Superior temporal gyrus (tissue), 1 donor: ENCODE measurements at regions not wholly inside any gene's neighbourhood (a gene's known extent, or its start where the extent isn't known, plus 50 kb on each side); places are given as distances from the start of the nearest gene placed in this dataset.
A peak's percentile ranks its signal among the peaks of the same experiment; 100 is the strongest.

Experiments
- DNase-seq: peaks from one replicate; pipeline ENCODE4 v3.0.0-alpha.2; 2016; ENCODE audit errors: extremely low spot score

DNA sequence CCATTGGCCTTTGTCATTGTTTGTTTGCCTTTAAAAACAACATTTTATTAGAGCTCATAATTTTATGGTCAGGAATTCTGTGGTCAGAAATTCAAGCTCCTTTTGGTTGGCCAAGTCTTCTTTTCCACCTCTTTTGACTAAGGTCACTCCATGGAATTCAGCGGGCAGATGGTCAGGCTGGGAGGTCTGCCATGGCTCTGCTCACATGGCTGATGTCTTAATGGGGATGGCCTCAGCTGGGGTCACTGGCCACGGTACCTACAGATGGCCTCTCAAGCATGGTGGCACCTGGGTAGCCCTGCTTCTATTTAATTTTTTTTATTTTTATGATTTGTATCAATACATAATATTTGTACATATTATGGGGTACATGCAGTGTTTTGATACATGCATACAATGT, 360.8 kb upstream of the MCTP2 start:
- no peak for DNase-seq

DNA sequence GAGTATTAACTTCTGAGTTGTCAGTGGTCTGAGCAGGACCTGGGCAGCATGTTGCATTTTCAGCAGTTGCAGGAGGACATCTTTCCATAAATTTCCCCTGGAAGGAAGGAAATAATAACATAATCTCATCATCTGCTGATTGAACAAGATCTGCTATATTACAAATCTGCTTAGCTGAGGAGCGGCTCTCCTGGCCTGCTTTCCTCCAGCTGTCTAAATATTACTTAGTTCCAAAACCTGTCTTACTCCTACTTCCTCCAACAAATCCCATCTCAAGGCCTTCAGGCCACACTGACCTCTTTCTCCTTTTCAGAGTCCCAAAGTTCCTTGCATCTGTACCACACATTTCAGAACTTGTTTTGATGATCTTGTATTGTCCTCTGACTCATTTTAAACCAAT, 364.4 kb upstream of the MCTP2 start:
- no peak for DNase-seq

DNA sequence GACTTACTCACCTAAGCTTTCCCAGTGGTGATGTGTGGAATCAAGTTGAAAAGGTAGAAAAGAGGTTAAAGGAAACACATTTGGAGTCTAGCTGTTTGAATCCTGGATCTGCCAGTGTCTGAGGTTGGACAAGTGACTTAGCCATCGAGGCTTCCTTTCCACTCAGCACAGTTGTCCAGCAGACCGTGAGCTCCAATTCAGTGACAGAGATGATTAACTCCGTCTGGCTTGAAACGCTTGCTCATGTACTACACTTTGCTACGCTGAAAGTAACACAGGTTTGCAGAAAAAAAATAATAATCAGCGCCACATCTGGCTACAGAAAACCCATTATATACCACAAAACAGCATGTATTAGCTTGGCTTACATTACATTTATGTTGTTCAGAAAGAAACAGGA, 364.9 kb upstream of the MCTP2 start:
- DNase-seq = no peak

DNA sequence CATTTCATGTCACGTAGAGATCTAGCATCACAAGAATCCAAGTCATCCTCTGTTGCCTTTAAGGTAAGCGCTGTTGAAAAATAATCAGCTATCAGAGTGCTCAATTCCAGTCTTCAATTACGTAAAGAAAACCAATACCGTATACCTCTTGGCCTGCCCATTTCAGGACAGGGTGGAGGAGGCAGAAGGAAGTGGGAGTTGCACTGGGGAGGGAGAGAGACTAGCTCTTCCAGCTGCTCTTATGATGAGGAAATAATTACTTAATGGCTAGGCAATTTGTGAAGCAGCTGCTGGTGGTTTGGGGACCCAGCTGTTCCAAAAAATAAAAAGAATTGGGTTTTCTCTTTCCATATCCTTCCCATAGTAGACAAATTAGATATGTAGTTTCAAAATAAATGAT, 365.8 kb upstream of the MCTP2 start:
- no peak for DNase-seq

DNA sequence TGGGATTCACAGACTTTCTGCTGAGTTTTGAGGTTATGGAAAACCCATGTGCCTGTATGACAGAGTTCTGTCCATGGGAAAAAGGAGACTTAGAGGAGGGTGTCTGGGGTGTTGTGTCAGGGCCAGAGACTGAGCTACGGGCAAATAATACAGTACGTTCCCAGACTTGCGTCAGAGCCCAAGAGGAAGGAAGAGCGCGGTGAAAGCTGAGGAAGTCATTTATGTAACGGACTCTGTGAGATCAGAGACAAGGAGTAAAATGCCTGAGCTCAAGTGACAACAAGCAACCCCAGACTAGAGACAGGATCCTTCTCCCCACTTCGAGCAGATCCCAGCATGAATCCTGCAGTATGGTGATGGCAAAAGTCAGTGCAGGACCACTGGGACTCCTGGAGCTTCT, 368.6 kb upstream of the MCTP2 start:
- DNase-seq = no peak

DNA sequence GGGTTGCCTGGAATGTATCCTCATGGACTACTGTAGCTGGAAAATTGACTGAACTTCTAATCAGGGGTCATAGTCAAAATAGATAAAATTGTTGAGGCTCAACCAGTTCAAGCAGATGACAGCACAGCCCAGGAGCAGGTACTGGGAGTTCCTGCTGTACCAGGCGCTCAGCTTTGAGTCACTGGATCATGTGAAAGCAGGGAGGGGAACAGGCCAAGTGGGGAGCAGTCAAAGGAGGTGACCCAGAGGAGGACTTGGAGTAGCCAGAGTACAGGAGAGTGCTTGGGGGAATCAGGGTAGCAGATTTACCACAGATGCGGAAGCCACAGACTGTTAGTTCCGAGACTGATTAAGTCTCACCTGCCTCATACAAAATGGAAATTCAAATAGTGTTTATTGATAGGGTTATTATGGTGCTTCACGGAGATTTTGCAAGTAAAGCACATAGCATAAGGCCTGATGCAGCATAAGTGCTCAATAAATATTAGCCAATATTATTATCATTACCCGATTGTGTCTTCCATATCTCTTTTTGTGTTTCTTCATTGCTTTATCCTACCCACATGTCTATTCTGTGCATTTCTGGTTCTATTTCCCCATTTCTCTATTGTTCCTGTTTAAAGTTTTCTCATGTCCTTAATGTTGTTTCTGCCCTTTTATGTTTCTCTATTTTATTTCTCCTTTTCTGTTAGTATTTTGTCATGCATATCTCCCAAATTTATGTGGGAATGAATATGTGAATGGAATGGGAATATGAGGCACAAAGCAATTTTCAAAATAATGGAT, 369.2 kb upstream of the MCTP2 start:
- no peak for DNase-seq

DNA sequence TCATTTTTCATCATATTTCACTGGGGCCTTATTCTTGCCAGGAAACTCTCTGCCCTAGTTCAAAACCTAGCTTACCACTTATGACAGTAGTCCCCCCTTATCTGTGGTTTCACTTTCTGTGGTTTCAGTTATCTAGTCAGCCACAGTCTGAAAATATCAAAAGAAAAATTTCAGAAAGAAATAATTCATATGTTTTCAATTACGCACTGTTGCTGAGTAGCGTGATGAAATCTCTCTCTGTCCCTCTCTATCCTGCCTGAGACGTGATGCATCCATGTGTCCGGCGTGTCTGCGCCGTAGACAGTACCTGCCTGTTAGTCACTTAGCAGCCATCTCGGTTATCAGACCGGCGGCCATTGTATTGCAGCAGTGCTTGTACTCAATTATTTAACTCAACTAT, 369.9 kb upstream of the MCTP2 start:
- DNase-seq = no peak

DNA sequence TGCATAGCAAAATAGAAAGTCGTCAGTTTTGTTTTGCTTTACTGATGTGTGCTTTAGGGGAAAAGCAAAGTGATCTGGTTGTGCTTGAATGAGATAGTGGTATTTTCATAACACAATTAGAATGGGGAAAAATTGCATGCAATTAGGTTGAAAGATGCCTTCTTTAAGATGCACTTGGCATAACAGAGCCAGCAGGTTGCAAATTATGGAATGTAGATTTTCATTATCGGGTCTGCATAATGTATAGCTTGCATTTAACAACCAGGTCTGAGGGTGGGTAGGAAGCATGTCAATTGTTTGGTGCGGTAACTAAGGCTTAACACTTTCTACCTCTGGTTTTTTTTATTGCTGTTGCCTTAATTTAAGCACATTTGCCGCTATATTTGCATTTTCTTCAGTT, 370.7 kb upstream of the MCTP2 start:
- no peak for DNase-seq

DNA sequence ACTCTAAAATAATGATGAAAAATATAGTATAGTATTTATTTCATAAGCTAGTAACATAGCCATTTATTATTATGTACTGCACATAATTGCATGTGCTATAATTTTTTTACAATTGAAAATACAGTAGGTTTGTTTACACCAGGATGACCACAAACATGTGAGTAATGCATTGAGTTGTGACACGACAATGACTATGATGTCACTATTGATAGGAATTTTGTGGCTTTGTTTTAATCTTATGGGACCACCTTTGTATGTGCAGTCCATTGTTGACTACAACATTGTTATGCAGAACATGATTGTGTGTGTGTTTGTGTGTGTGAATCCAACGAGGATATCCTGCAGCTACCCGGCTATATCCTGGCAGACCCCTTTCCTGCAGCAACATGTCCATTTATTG, 372.2 kb upstream of the MCTP2 start:
- DNase-seq = no peak

DNA sequence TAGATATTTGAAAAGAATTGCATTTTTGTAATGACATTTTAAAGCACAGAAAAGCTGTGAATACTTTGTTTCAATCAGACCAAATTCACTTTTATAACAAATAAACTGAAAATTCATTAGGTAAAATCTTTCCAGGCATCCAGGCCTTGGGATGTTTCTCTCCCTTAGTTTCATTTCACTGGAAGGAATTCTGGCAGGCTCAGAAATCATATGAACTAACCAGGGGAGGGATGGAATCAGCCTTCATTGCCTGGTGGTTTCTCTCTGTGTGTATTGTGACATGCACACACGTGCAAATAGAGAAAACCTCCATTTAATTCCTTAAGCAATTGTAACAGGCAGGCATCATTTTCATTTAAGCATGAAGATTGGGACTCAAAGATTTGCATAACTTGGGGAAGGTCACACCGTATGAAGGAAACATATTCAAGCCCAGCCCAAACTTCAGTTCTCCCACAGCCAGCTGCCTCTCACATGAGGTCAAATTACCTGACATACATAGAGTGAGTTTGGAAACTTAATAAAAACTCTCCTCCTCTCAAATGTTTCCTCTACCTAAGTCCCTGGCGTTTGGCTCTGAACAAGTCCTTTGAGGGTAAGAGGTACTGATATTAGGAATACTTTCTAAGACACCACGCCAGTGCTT, 376.1 kb upstream of the MCTP2 start:
- DNase-seq = no peak

DNA sequence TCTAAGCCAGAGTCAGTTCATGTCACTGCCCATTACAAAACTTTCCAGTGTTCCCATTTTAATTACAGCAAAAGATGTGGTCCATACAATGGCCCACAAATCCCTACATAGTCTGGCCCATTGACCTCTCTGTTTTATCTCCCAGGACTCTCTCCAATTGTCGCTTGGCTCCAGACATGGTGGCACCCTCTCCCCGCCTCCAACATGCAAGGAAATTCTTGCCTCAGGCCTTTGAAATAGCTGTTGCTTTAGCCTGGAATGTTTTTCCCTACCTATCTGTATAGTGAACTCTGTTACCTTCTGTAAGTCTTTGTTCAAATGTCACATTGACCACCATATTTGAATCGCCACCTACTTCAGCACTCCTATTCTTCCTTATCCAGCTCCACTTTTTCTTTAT, 377.3 kb upstream of the MCTP2 start:
- DNase-seq = no peak

DNA sequence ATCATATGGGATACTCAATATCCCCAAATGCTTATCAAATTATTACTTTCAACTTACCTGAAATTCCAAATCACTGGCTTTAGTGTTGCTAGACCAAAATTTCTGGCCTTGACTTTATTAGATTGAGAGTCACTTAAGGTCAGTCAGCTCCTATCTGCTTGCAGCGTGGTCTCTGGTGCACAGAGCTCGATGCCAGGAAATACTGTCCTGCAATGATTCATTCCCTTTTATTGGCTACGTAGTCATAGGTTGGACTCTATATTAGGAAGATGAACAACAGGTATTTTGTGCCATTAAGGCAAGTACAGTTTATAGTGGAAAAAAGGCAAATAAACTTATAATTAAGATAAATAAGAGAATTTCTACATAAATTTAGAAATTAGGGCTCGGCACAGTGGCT, 378.6 kb upstream of the MCTP2 start:
- DNase-seq = no peak

DNA sequence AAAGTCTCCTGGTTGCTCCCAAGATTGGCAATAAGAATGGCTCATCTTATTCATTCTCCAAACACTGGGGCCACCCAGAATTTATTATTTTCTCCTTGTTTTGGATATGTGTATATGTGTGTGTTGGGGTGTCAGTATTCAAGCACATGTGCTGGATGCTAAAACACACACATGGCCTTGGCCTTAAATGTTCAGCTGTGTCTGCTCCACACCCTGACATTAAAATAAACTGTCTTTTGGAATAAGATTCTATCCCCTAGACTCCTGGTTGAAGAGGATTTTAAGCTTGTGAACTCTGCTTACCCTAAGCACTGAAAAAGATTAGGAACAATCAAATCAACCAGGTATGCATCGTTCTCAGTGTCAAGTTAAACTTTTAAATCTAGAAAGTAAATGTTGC, 382.9 kb upstream of the MCTP2 start:
- DNase-seq = no peak

DNA sequence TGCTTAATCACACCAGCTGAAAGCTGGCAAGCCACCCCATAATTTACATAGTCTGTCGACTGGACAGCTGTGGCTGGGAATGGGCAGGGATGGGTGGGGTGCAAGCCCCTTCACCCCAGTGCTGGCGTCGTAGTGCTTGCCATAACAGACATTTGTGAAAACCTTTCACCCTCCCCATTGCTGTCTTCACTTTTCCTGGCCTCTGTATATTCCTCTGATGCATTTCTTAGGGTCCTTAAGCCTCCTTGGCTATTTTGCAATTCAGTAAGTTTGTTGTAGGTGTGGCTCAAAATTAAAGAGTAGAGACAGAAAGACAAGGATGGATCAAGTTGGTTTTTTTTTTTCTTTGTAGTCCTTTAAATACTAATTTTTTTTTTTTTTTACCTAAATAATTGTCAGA, 383.3 kb upstream of the MCTP2 start:
- no peak for DNase-seq

DNA sequence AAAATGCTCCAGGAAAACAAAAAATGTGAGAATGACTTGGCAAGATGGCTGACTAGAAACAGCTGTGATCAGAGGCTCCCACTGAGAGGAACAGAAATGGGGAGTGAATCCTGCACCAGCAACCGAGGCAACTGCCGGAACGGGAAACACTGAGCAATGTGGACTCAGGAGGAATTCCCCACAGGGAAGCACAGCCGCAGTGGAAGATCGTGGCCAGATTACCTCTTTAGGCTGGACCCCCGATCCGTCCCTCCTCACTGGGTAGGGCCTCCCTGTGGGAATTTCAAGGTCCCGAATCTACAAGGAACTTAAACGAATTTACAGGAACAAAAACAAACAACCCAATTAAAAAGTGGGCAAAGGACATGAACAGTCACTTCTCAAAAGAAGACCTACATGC, 385.2 kb upstream of the MCTP2 start:
- no peak for DNase-seq

DNA sequence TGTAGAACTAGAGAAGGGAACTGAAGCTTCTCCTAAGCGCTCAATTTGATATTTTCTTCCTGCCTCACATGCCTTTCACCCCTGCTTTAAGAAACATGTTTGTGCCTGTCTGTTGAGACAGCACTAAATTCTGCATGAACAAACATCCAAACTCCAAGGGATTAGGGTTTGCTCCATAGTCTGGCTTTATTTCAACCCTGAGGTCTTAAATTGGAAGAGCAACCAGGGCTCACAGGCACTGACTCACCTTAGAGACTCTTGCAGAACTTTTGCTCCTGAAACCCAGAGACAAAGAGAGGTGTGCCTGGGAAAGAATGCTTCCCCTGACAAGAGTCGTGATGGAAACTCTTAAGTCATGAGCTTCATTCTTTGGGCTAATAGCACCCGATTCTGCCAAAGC, 393.9 kb upstream of the MCTP2 start:
- DNase-seq = no peak

DNA sequence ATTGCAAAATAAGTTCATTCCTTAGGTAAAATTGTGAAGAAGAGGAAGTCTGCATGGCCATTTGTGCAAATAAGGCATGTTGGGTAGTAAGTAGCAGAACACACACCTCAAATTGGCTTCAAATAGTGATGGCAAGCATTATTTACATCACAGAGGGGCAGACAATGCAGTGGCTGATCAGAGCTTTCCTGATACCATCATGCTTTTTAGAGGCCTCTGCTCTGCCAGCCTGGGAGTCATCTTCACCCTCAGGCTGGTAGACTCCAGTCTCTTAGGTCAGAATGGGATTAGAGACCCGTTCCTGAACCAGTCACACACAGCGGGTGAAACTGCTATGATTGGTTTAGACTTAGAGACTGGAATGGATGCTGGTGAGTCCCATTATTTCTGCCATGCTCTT, 396.0 kb upstream of the MCTP2 start:
- DNase-seq = no peak

DNA sequence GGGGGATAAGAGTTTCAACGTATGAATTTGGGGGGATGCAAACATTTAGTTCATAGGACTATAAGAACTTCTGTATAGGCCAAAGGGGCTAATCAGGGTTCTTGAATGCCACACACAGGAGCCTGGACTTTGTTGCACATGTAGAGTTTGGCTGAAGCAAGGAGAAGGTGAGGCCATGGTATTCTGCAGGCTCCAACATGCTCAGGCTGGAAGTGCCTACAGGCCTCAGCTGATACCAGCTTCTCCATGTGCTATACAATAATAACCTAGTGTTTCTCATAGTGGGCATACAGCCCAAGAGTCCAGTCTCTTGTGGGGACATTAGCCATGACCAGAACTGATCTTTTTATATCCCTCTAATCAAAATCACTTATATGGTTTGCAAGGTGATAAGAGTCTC, 399.7 kb upstream of the MCTP2 start:
- no peak for DNase-seq

DNA sequence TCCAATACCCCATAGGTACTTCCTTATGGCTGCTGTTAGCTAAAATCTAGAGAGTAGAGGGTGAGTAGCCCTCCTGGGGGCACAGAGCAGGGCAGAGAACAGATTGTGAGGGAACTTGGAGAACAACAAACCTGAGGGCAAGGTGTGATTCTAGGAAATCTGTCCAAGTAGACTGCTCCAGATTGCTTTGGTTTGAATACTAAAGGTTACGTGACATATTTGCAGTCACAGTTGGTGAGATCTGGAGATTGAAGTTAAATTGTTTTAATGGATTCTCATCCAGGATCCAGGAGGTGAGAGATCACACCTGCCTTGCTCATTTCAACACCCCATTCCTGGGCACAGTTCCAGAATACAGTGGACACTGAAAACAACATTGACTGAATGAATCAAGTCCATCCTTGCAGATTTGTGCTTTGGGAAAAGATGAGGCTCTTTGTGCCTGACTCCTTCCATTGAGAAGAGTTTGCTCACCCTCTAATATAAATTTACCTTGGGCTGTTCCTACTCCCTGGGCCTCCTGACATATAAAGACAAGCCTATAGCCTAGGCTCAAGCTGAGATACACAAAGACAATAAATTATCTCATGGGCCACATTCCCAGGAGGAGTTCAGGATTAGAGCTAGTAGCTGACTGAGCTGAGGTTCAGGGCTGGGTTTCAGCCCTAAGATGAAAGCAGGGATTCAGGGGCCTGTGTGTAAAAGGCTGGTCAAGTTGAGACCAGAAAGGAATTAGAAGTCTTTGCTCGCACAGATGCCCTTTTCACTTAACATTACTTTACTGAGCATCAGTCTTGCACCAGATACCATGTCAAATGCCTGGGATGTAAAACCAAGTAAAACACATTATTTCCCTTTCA, 400.9 kb upstream of the MCTP2 start:
- DNase-seq = no peak

DNA sequence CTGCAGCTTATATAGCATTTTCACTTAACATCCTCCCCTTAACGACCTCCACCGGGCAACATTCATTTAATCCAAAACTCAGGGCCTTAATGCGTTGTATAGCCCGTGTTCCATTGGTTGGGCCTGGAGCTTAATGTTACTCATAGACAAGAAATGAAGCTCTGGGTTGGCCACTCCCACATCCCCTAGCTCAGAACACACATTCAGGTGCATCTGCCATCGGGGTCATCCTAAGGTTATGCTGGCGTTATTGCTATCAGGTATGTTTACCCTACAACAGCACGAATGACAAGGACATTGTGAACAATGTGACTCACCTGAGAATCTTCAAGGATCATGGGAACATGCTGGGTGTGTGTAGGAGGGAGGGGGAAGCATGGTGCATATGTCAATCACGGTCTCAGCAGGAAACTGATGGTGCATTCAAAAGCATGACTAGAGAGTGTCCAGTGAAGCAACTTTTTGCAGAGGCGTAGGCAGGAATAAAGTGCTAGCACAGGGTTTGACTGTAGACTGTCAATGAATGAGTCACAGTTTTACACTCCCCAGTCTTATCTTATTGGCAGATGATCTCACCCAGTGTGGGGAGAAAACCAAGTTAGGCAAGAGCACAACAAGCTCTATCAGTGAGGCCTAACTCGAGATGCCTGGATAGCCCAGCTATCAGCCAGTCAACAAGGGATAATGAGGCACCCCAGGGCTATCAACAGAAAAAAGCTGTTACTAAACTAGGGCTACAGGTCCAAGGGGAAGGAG, 402.1 kb upstream of the MCTP2 start:
- DNase-seq = peak; percentile 18

DNA sequence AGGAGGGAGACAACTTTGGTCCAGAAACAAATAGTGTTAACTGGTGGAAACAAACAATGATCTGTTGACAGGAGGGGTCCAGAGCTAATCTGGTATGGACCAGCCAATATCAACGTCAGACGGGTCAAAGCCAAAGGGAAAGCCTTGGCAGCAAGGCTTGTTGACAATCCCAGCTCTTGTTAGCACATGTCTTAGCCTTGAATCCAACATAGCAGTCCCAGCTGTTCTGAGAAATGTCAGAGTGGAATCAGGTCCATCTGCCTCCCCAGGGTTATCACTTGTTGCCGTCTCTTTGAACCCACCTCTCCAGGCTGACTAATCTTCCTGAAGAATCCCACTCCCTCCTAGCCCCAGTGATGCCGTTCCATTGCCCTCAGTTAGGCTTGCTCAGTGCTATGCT, 404.6 kb upstream of the MCTP2 start:
- DNase-seq = no peak

DNA sequence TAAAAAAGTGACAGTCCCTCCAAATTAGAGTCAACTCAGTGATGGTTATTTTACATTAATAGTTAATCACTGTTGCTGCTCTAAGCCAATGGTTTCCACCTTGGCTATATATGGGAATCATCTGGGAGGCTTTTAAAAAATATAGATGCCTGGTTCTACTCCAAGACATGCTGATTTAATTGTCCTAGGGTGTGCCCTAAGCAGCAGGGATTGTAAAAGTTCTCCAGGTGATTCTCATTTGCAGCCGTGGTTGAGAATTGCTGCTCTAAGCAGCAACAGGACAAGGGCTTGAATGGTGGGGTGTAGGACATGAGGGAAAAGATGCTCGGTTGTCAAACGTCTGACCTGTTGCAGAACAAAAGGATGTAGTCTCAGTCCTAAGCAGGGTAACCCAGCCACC, 405.1 kb upstream of the MCTP2 start:
- no peak for DNase-seq
